PC-3 (cell line): ENCODE measurements at regions not wholly inside any gene's neighbourhood (a gene's known extent, or its start where the extent isn't known, plus 50 kb on each side); places are given as distances from the start of the nearest gene placed in this dataset.
A peak's percentile ranks its signal among the peaks of the same experiment; 100 is the strongest.

ENCODE experiments used
- ATAC-seq: fragments of 200-7000 bp; cut with Tn5 transposase; 2 replicates; pipeline ENCODE4 v1.9.1; 2020; ENCODE audit warnings: mild to moderate bottlenecking, moderate library complexity
- BruUV-seq: library from RNA; stranded (reverse); fragments of 400-500 nt; replicated peaks from 2 replicates; lab custom pipeline; 2021; lab: Mats Ljungman, UMichigan
- CTCF ChIA-PET: fragments of 300-600 bp; sonication (Branson Sonifier 250); formaldehyde crosslinking; loops from one replicate; lab custom pipeline; 2022; ENCODE audit warnings: antibody characterized with exemption; lab: Charles Lee
- POLR2A ChIA-PET: fragments of 300-600 bp; sonication (Branson Sonifier 250); formaldehyde crosslinking; loops from one replicate; lab custom pipeline; 2022; ENCODE audit warnings: antibody characterized with exemption; ENCODE audit not compliant: unreplicated experiment; lab: Charles Lee
- DNase-seq: peaks from one replicate; pipeline ENCODE4 v3.0.0-alpha.2; 2015
- H2AFZ ChIP-seq: fragments of 300-600 bp; sonication (generic); 2 replicates; pipeline ENCODE4 v1.6.0; 2016; ENCODE audit warnings: antibody characterized with exemption, low read length
- H3F3A ChIP-seq: fragments of 300-600 bp; sonication (generic); one replicate; pipeline ENCODE4 v1.6.0; 2017; ENCODE audit warnings: antibody characterized with exemption, low read length, control low read depth, mild to moderate bottlenecking; ENCODE audit not compliant: unreplicated experiment
- H3K27ac ChIP-seq: fragments of 300-600 bp; sonication (generic); 2 replicates; pipeline ENCODE4 v1.5.1; 2016; ENCODE audit warnings: mild to moderate bottlenecking, low read length
- H3K27me3 ChIP-seq: fragments of 300-600 bp; sonication (generic); 2 replicates; pipeline ENCODE4 v1.6.1; 2016; ENCODE audit warnings: low read length, mixed read lengths
- H3K36me3 ChIP-seq: fragments of 300-600 bp; sonication (generic); 2 replicates; pipeline ENCODE4 v1.6.1; 2016; ENCODE audit warnings: low read depth, mixed run types, low read length, mixed read lengths
- H3K4me1 ChIP-seq: fragments of 300-600 bp; sonication (generic); 2 replicates; pipeline ENCODE4 v1.5.1; 2016; ENCODE audit warnings: low read length; ENCODE audit not compliant: insufficient read depth
- H3K4me2 ChIP-seq: fragments of 300-600 bp; sonication (generic); 2 replicates; pipeline ENCODE4 v1.6.0; 2016; ENCODE audit warnings: low read length
- H3K4me3 ChIP-seq: fragments of 300-600 bp; sonication (generic); 2 replicates; pipeline ENCODE4 v1.5.1; 2016; ENCODE audit warnings: mild to moderate bottlenecking, low read length, mixed read lengths
- H3K79me2 ChIP-seq: fragments of 300-600 bp; sonication (generic); 2 replicates; pipeline ENCODE4 v1.6.1; 2017; ENCODE audit warnings: low read length, mixed read lengths
- H3K9ac ChIP-seq: fragments of 300-600 bp; sonication (generic); 2 replicates; pipeline ENCODE4 v1.6.0; 2016; ENCODE audit warnings: mild to moderate bottlenecking, low read length
- H3K9me2 ChIP-seq: fragments of 300-600 bp; sonication (generic); replicated peaks from 2 replicates; pipeline ENCODE4 v1.6.1; 2016; ENCODE audit warnings: mixed run types, low read length, mixed read lengths
- H3K9me3 ChIP-seq: fragments of 300-600 bp; sonication (generic); 2 replicates; pipeline ENCODE4 v1.6.1; 2016; ENCODE audit warnings: low read length, mixed read lengths
- H4K20me1 ChIP-seq: fragments of 300-600 bp; sonication (generic); 2 replicates; pipeline ENCODE4 v1.6.1; 2016; ENCODE audit warnings: low read length, mixed read lengths
- CTCF ChIP-seq: fragments of 300-600 bp; sonication (generic); conservative IDR thresholded peaks from 2 replicates; pipeline ENCODE4 v1.5.1; 2017; ENCODE audit warnings: antibody characterized with exemption, low read depth, mild to moderate bottlenecking, low read length
- EZH2 ChIP-seq: fragments of 300-600 bp; sonication (generic); IDR thresholded peaks from one replicate; pipeline ENCODE4 v1.6.1; 2017; ENCODE audit warnings: antibody characterized with exemption, mild to moderate bottlenecking, low read length; ENCODE audit not compliant: unreplicated experiment
- EZH2phosphoT487 ChIP-seq: fragments of 300-600 bp; sonication (generic); IDR thresholded peaks from 2 replicates; pipeline ENCODE4 v1.6.1; 2018; ENCODE audit warnings: mild to moderate bottlenecking, antibody characterized with exemption, low read length, borderline replicate concordance
- intact Hi-C: fragments of 100-400 bp; cut with micrococcal nuclease; formaldehyde crosslinking; loops from 2 replicates; pipeline ENCODE4 v1.9.0; 2023

GRCh38 chr9:16044579-16044881, 491.7 kb downstream of the CCDC171 start:
- H3K9ac ChIP-seq: no peak overlapping the region
- H3K4me2 ChIP-seq: no peak overlapping the region
- no peaks in the 10 kb centered on the region for H3K9me3 ChIP-seq
- ATAC-seq (no peak), DNase-seq (no peak)
- POLR2A ChIA-PET: no interaction called here
- no peak for TF ChIP-seq EZH2phosphoT487
- CTCF ChIA-PET: no interaction called here
- H2AFZ ChIP-seq: no peak overlapping the region
- BruUV-seq: no TSS peak
- H3K4me1 ChIP-seq: peaks cover 28% of the 10 kb centered on the region
- H4K20me1 ChIP-seq: no peaks in the 10 kb centered on the region
- H3K9me2 ChIP-seq: no peaks in the 10 kb centered on the region
- no peak overlapping the region for H3K4me3 ChIP-seq
- intact Hi-C loops: loop anchor here (5.0 kb wide), 1 partner anchor 172 kb away; no protein-coding TSS in a partner anchor
- 0 out of 2 replicates have a peak overlapping the region, but pooled peaks have one; percentile 22 for H3K27ac ChIP-seq
- no peaks in the 10 kb centered on the region for H3F3A ChIP-seq
- H3K79me2 ChIP-seq: no peaks in the 10 kb centered on the region
- no peaks in the 10 kb centered on the region for H3K27me3 ChIP-seq
- H3K36me3 ChIP-seq: no peaks in the 10 kb centered on the region

GRCh38 chr9:16045651-16046280, 492.9 kb downstream of the CCDC171 start:
- no peaks in the 10 kb centered on the region for H4K20me1 ChIP-seq
- H3K27me3 ChIP-seq: no peaks in the 10 kb centered on the region
- CTCF ChIA-PET: no interaction called here
- no peak overlapping the region for H3K27ac ChIP-seq
- H3F3A ChIP-seq: no peaks in the 10 kb centered on the region
- peaks cover 17% of the 10 kb centered on the region for H3K4me1 ChIP-seq
- no peak overlapping the region for H3K9ac ChIP-seq
- H3K79me2 ChIP-seq: no peaks in the 10 kb centered on the region
- H3K9me2 ChIP-seq: no peaks in the 10 kb centered on the region
- POLR2A ChIA-PET: no interaction called here
- DNase-seq (no peak), ATAC-seq (no peak)
- H3K4me2 ChIP-seq: no peak overlapping the region
- intact Hi-C loops: no loop called here
- no peak overlapping the region for H3K4me3 ChIP-seq
- no peak overlapping the region for H2AFZ ChIP-seq
- TF ChIP-seq EZH2phosphoT487: no peak
- TF ChIP-seq EZH2: no peak
- no peak for TF ChIP-seq CTCF
- no TSS peak for BruUV-seq
- H3K9me3 ChIP-seq: no peaks in the 10 kb centered on the region
- H3K36me3 ChIP-seq: no peaks in the 10 kb centered on the region

- no peaks in the 10 kb centered on the region for H3F3A ChIP-seq
- no peak overlapping the region for H3K4me3 ChIP-seq
- no peak overlapping the region for H3K27ac ChIP-seq
- H3K79me2 ChIP-seq: no peaks in the 10 kb centered on the region
- POLR2A ChIA-PET: no interaction called here
- H3K9ac ChIP-seq: no peak overlapping the region
- no peaks in the 10 kb centered on the region for H3K9me3 ChIP-seq
- ATAC-seq: no peak
- CTCF ChIA-PET: no interaction called here
- H3K27me3 ChIP-seq: no peaks in the 10 kb centered on the region
- no peak for TF ChIP-seq CTCF
- TF ChIP-seq EZH2phosphoT487: no peak
- no peak for TF ChIP-seq EZH2
- DNase-seq: no peak
- peaks cover 13% of the 10 kb centered on the region; the same call in 1 of the 2 replicates for H3K4me1 ChIP-seq
- no peaks in the 10 kb centered on the region for H4K20me1 ChIP-seq
- H3K9me2 ChIP-seq: no peaks in the 10 kb centered on the region
- BruUV-seq: no TSS peak
- H3K36me3 ChIP-seq: no peaks in the 10 kb centered on the region
- intact Hi-C loops: no loop called here
- no peak overlapping the region for H2AFZ ChIP-seq
- no peak overlapping the region for H3K4me2 ChIP-seq
These were observed 493.9 kb downstream of the CCDC171 start for GRCh38 chr9:16046713-16047112.
